Fibroblast of lung (primary cell): ENCODE measurements at regions not wholly inside any gene's neighbourhood (a gene's known extent, or its start where the extent isn't known, plus 50 kb on each side); places are given as distances from the start of the nearest gene placed in this dataset.
"Not testable (repeated sequence)": the region's sequence is repeated elsewhere in the genome, so short reads cannot be mapped to it uniquely, and the experiment has no call there.

Experiments used
- DNase-seq, 2 donors: peaks; one replicate each; pipeline versions ENCODE4 v3.0.0 to v3.0.0-alpha.2; 2010; ENCODE audit warnings: low read depth in 2 of 2
- H2AFZ ChIP-seq: 2 replicates; pipeline ENCODE4 v1.5.1; 2012; ENCODE audit warnings: low read length, control low read depth, inconsistent platforms
- H3K27ac ChIP-seq: 2 replicates; pipeline ENCODE4 v1.5.1; 2011; ENCODE audit warnings: low read length, control low read depth; ENCODE audit not compliant: insufficient read depth
- H3K27me3 ChIP-seq: 2 replicates; pipeline ENCODE4 v1.5.1; 2011; ENCODE audit warnings: mild to moderate bottlenecking, low read length; ENCODE audit not compliant: control insufficient read depth, insufficient read depth
- H3K36me3 ChIP-seq: 2 replicates; pipeline ENCODE4 v1.5.1; 2011; ENCODE audit warnings: low read length; ENCODE audit not compliant: control insufficient read depth, insufficient read depth
- H3K4me1 ChIP-seq: 2 replicates; pipeline ENCODE4 v1.5.1; 2011; ENCODE audit warnings: low read length; ENCODE audit not compliant: control insufficient read depth, insufficient read depth; ENCODE audit errors: extremely low read depth
- H3K4me2 ChIP-seq: 2 replicates; pipeline ENCODE4 v1.5.1; 2011; ENCODE audit warnings: low read length, control low read depth; ENCODE audit not compliant: insufficient read depth; ENCODE audit errors: extremely low read depth
- H3K4me3 ChIP-seq, 4 experiments: fragments of 200-600 bp in 1 of 4; sonication (generic) in 1 of 4; replicated peaks in 1 of 4; 2 replicates each; pipeline ENCODE4 v1.5.1; 2011 to 2016; ENCODE audit warnings: low read length in 4 of 4, low read depth in 3 of 4, mild to moderate bottlenecking in 3 of 4, control low read depth in 2 of 4, inconsistent platforms in 1 of 4, mixed read lengths in 1 of 4; ENCODE audit not compliant: insufficient read depth in 1 of 4; ENCODE audit errors: control extremely low read depth in 1 of 4
- H3K79me2 ChIP-seq: 2 replicates; pipeline ENCODE4 v1.5.1; 2012; ENCODE audit warnings: mild to moderate bottlenecking, low read length, inconsistent platforms; ENCODE audit not compliant: control insufficient read depth, insufficient read depth
- H3K9ac ChIP-seq: 2 replicates; pipeline ENCODE4 v1.5.1; 2011; ENCODE audit warnings: mild to moderate bottlenecking, low read length, control low read depth; ENCODE audit not compliant: insufficient read depth
- H3K9me3 ChIP-seq: 2 replicates; pipeline ENCODE4 v1.5.1; 2012; ENCODE audit warnings: low read depth, low read length; ENCODE audit not compliant: control insufficient read depth, insufficient read depth
- H4K20me1 ChIP-seq: 2 replicates; pipeline ENCODE4 v1.5.1; 2011; ENCODE audit warnings: low read length; ENCODE audit not compliant: control insufficient read depth, insufficient read depth; ENCODE audit errors: extremely low read depth
- CTCF ChIP-seq, 2 donors: IDR thresholded peaks in 1 of 2; conservative IDR thresholded peaks in 1 of 2; 1 replicate in 1 of 2; 2 replicates in 1 of 2; pipeline ENCODE4 v1.5.1; 2011 to 2012; ENCODE audit warnings: low read length in 2 of 2, control low read depth in 1 of 2, inconsistent platforms in 1 of 2, low read depth in 1 of 2, mild to moderate bottlenecking in 1 of 2
- EZH2 ChIP-seq: IDR thresholded peaks from 2 replicates; pipeline ENCODE4 v1.5.1; 2012; ENCODE audit warnings: low read length, control low read depth, mild to moderate bottlenecking; ENCODE audit errors: missing control alignments

GRCh38 chr4:187666034-187666433 lies 329.5 kb upstream of the ZFP42 start:
- peaks cover 3% of the 10 kb centered on the region for H3K4me1 ChIP-seq
- no peaks in the 10 kb centered on the region for H4K20me1 ChIP-seq
- no peak overlapping the region for H3K4me2 ChIP-seq
- H3K4me3 ChIP-seq = no peak overlapping the region
- no peak overlapping the region for H2AFZ ChIP-seq
- no peak overlapping the region for H3K27ac ChIP-seq
- no peaks in the 10 kb centered on the region for H3K9me3 ChIP-seq
- no peaks in the 10 kb centered on the region for H3K36me3 ChIP-seq
- TF ChIP-seq CTCF (conservative IDR thresholded peaks at IDR 0.05 in 1 of 2, IDR thresholded peaks at IDR 0.05 in 1 of 2; ENCODE audit: low read depth in 1 of 2, low read length in 2 of 2) (no peak), EZH2 (no peak)
- H3K9ac ChIP-seq = no peak overlapping the region
- H3K79me2 ChIP-seq = no peaks in the 10 kb centered on the region
- no peak for DNase-seq
- no peaks in the 10 kb centered on the region for H3K27me3 ChIP-seq

- H3K9me3 ChIP-seq = no peaks in the 10 kb centered on the region
- no peak overlapping the region for H3K9ac ChIP-seq
- H4K20me1 ChIP-seq = no peaks in the 10 kb centered on the region
- peak in 1 of 2 donors; percentile 64 for DNase-seq
- H2AFZ ChIP-seq = peak overlapping the region; percentile 11
- no peaks in the 10 kb centered on the region for H3K27me3 ChIP-seq
- TF ChIP-seq EZH2 (no peak), CTCF (conservative IDR thresholded peaks at IDR 0.05 in 1 of 2, IDR thresholded peaks at IDR 0.05 in 1 of 2; ENCODE audit: low read depth in 1 of 2, low read length in 2 of 2) (no peak)
- no peak overlapping the region for H3K27ac ChIP-seq
- H3K4me1 ChIP-seq = peaks cover 3% of the 10 kb centered on the region
- H3K4me2 ChIP-seq = peak overlapping the region; percentile 42
- H3K4me3 ChIP-seq = no peak overlapping the region
- no peaks in the 10 kb centered on the region for H3K36me3 ChIP-seq
- H3K79me2 ChIP-seq = no peaks in the 10 kb centered on the region
These were observed 328.7 kb upstream of the ZFP42 start for GRCh38 chr4:187666697-187667494.

GRCh38 chr4:187668526-187669082 lies 327.0 kb upstream of the ZFP42 start:
- H3K27me3 ChIP-seq = no peaks in the 10 kb centered on the region
- peak overlapping the region; percentile 37 for H3K4me2 ChIP-seq
- H3K4me1 ChIP-seq = peaks cover 3% of the 10 kb centered on the region
- no peak overlapping the region for H3K27ac ChIP-seq
- no peak overlapping the region for H3K4me3 ChIP-seq
- no peak for TF ChIP-seq CTCF (conservative IDR thresholded peaks at IDR 0.05 in 1 of 2, IDR thresholded peaks at IDR 0.05 in 1 of 2; ENCODE audit: low read depth in 1 of 2, low read length in 2 of 2)
- no peak for TF ChIP-seq EZH2
- no peaks in the 10 kb centered on the region for H3K79me2 ChIP-seq
- no peak overlapping the region for H3K9ac ChIP-seq
- H3K36me3 ChIP-seq = no peaks in the 10 kb centered on the region
- H2AFZ ChIP-seq = no peak overlapping the region
- peak; percentile 50 to 59 for DNase-seq
- no peaks in the 10 kb centered on the region for H4K20me1 ChIP-seq
- no peaks in the 10 kb centered on the region for H3K9me3 ChIP-seq

GRCh38 chr4:187671521-187671920 lies 324.1 kb upstream of the ZFP42 start:
- H3K27me3 ChIP-seq, H2AFZ ChIP-seq, H3K4me1 ChIP-seq, H4K20me1 ChIP-seq, DNase-seq, H3K9ac ChIP-seq, H3K27ac ChIP-seq, H3K4me3 ChIP-seq, H3K9me3 ChIP-seq, H3K4me2 ChIP-seq, H3K36me3 ChIP-seq, H3K79me2 ChIP-seq: not testable (repeated sequence)
